ENCODE measurements at regions not wholly inside any gene's neighbourhood (a gene's known extent, or its start where the extent isn't known, plus 50 kb on each side); places are given as distances from the start of the nearest gene placed in this dataset.

- TF ChIP-seq CTCF (IDR thresholded peaks at IDR 0.05; ENCODE audit: poor library complexity) (no peak), EZH2 (IDR thresholded peaks at IDR 0.05; ENCODE audit: borderline replicate concordance) (no peak), EZH2phosphoT487 (IDR thresholded peaks at IDR 0.05; ENCODE audit: low read depth, severe bottlenecking, unreplicated experiment) (no peak)
These were observed 1480.2 kb upstream of the CDH8 start for GRCh38 chr16:63516394-63516793.
